SK-N-SH (cell line): ENCODE measurements at regions not wholly inside any gene's neighbourhood (a gene's known extent, or its start where the extent isn't known, plus 50 kb on each side); places are given as distances from the start of the nearest gene placed in this dataset.

ENCODE experiments used
- CTCF ChIA-PET: fragments of 300-600, 350-600 bp; formaldehyde crosslinking; extraction: SDS; loops from one replicate; lab custom pipeline; 2021; lab: Yijun Ruan, JAX
- POLR2A ChIA-PET: fragments of 350-600 bp; sonication (Branson Sonifier 250); formaldehyde crosslinking; extraction: SDS; loops from one replicate; lab custom pipeline; 2020; ENCODE audit warnings: antibody characterized with exemption, inconsistent platforms; lab: Yijun Ruan, JAX
- DNase-seq: peaks from one replicate; pipeline ENCODE4 v3.0.0; 2012
- H2AFZ ChIP-seq: fragments of 200-600 bp; sonication (generic); 2 replicates; pipeline ENCODE4 v1.8.1; 2016; ENCODE audit warnings: antibody characterized with exemption, mild to moderate bottlenecking, low read depth
- H3F3A ChIP-seq: fragments of 200-600 bp; sonication (generic); replicated peaks from 2 replicates; pipeline ENCODE3; 2016; ENCODE audit warnings: antibody characterized with exemption, mild to moderate bottlenecking; ENCODE audit not compliant: insufficient read depth
- H3K27ac ChIP-seq, 2 experiments: fragments of 200-500 bp in 1 of 2; fragments of 200-600 bp in 1 of 2; sonication (Bioruptor generic) in 1 of 2; sonication (generic), shearing (Covaris generic) in 1 of 2; 2 replicates each; pipeline versions ENCODE4 v1.5.1 to v1.6.1; 2014 to 2016; ENCODE audit warnings: low read depth in 2 of 2, inconsistent platforms in 1 of 2, low read length in 1 of 2, mild to moderate bottlenecking in 1 of 2, mixed read lengths in 1 of 2
- H3K27me3 ChIP-seq: fragments of 200-600 bp; sonication (generic), shearing (Covaris generic); 2 replicates; pipeline ENCODE4 v1.6.1; 2016; ENCODE audit warnings: mixed run types; ENCODE audit not compliant: insufficient read depth
- H3K36me3 ChIP-seq, 2 experiments: fragments of 200-500 bp in 1 of 2; fragments of 200-600 bp in 1 of 2; sonication (Bioruptor generic) in 1 of 2; sonication (generic) in 1 of 2; replicated peaks in 1 of 2; 2 replicates each; pipeline versions ENCODE3 to v1.5.1; 2014 to 2016; ENCODE audit warnings: low read length in 1 of 2, mild to moderate bottlenecking in 1 of 2; ENCODE audit not compliant: insufficient read depth in 2 of 2, control insufficient read depth in 1 of 2
- H3K4me1 ChIP-seq, 2 experiments: fragments of 200-500 bp in 1 of 2; fragments of 200-600 bp in 1 of 2; sonication (Bioruptor generic) in 1 of 2; sonication (generic), shearing (Covaris generic) in 1 of 2; 2 replicates each; pipeline versions ENCODE4 v1.5.1 to v1.6.1; 2014 to 2016; ENCODE audit warnings: low read depth in 1 of 2, low read length in 1 of 2, mixed run types in 1 of 2; ENCODE audit not compliant: insufficient read depth in 2 of 2, control insufficient read depth in 1 of 2
- H3K4me2 ChIP-seq: fragments of 200-600 bp; sonication (generic), shearing (Covaris generic); 2 replicates; pipeline ENCODE4 v1.6.1; 2017; ENCODE audit warnings: mixed run types
- H3K4me3 ChIP-seq, 2 experiments: fragments of 200-500 bp in 1 of 2; fragments of 200-600 bp in 1 of 2; sonication (Bioruptor generic) in 1 of 2; sonication (generic), shearing (Covaris generic) in 1 of 2; 2 replicates each; pipeline versions ENCODE4 v1.5.1 to v1.8.1; 2014 to 2016; ENCODE audit warnings: low read depth in 2 of 2, inconsistent platforms in 1 of 2, low read length in 1 of 2, mild to moderate bottlenecking in 1 of 2, mixed read lengths in 1 of 2, moderate library complexity in 1 of 2
- H3K79me2 ChIP-seq: fragments of 200-600 bp; sonication (generic); 2 replicates; pipeline ENCODE4 v1.8.1; 2017; ENCODE audit warnings: mild to moderate bottlenecking; ENCODE audit not compliant: insufficient read depth
- H3K9ac ChIP-seq: fragments of 200-600 bp; sonication (generic); 2 replicates; pipeline ENCODE4 v1.6.1; 2017; ENCODE audit warnings: mixed run types
- H3K9me2 ChIP-seq: fragments of 200-600 bp; sonication (generic); 2 replicates; pipeline ENCODE4 v1.6.1; 2017; ENCODE audit warnings: mixed run types
- H3K9me3 ChIP-seq: fragments of 200-600 bp; sonication (generic); 2 replicates; pipeline ENCODE4 v1.6.1; 2017; ENCODE audit warnings: mixed run types, mild to moderate bottlenecking, moderate library complexity
- H4K20me1 ChIP-seq: fragments of 200-600 bp; sonication (generic); 2 replicates; pipeline ENCODE4 v1.6.1; 2017; ENCODE audit warnings: mild to moderate bottlenecking, mixed run types; ENCODE audit not compliant: insufficient read depth
- CHD2 ChIP-seq: fragments of 150-350 bp; IDR thresholded peaks from 2 replicates; pipeline ENCODE4 v1.6.1; 2018; ENCODE audit warnings: low read length; ENCODE audit not compliant: partially characterized antibody
- FOXJ3 ChIP-seq: sonication (generic); formaldehyde crosslinking; IDR thresholded peaks from 2 replicates; pipeline ENCODE4 v1.5.1; 2020; ENCODE audit warnings: mild to moderate bottlenecking, missing genetic modification reagents
- GABPA ChIP-seq: IDR thresholded peaks from 2 replicates; pipeline ENCODE4 v1.4.0; 2012; ENCODE audit warnings: low read depth, mild to moderate bottlenecking
- MEF2A ChIP-seq: IDR thresholded peaks from 2 replicates; pipeline ENCODE4 v1.4.0; 2012; ENCODE audit warnings: low read depth, borderline replicate concordance
- MXI1 ChIP-seq: IDR thresholded peaks from 2 replicates; pipeline ENCODE4 v1.6.1; 2012; ENCODE audit warnings: mild to moderate bottlenecking, low read depth, low read length, improper control_type of control experiment
- NFIC ChIP-seq: IDR thresholded peaks from 2 replicates; pipeline ENCODE4 v1.4.0; 2012; ENCODE audit warnings: borderline replicate concordance
- NRF1 ChIP-seq: IDR thresholded peaks from 2 replicates; pipeline ENCODE4 v1.6.1; 2012; ENCODE audit warnings: low read depth, mild to moderate bottlenecking, low read length
- PBX3 ChIP-seq: IDR thresholded peaks from 2 replicates; pipeline ENCODE4; 2012
- POLR2AphosphoS5 ChIP-seq: IDR thresholded peaks from 2 replicates; pipeline ENCODE4 v1.6.1; 2012; ENCODE audit warnings: low read depth, low read length
- RCOR1 ChIP-seq: fragments of 150-350 bp; IDR thresholded peaks from 2 replicates; pipeline ENCODE4 v1.6.1; 2017; ENCODE audit warnings: antibody characterized with exemption, low read length
- RFX5 ChIP-seq: IDR thresholded peaks from 2 replicates; pipeline ENCODE4 v1.6.1; 2012; ENCODE audit warnings: mild to moderate bottlenecking, improper control_type of control experiment, low read length
- SIN3A ChIP-seq: IDR thresholded peaks from 2 replicates; pipeline ENCODE4 v1.6.1; 2012; ENCODE audit warnings: low read depth, mild to moderate bottlenecking, low read length, moderate library complexity, borderline replicate concordance
- SMC3 ChIP-seq: IDR thresholded peaks from 2 replicates; pipeline ENCODE4 v1.6.1; 2012; ENCODE audit warnings: low read depth, low read length, improper control_type of control experiment
- TAF1 ChIP-seq: IDR thresholded peaks from 2 replicates; pipeline ENCODE4 v1.6.1; 2012; ENCODE audit warnings: low read depth, mild to moderate bottlenecking, low read length, moderate library complexity, borderline replicate concordance
- TEAD4 ChIP-seq: IDR thresholded peaks from 2 replicates; pipeline ENCODE4 v1.4.0; 2012; ENCODE audit warnings: mild to moderate bottlenecking, borderline replicate concordance; ENCODE audit not compliant: insufficient read depth
- USF1 ChIP-seq: IDR thresholded peaks from 2 replicates; pipeline ENCODE4 v1.4.0; 2012; ENCODE audit warnings: low read depth, borderline replicate concordance
- WGBS: methylation state at CpG from one replicate; pipeline ENCODE4 v1.1.6; 2017; ENCODE audit warnings: low lambda C conversion rate; 5-methylcytosine and 5-hydroxymethylcytosine counted together
- TF ChIP-seq, protein P1 (sequence below): fragments of 200-600 bp; sonication (generic); IDR thresholded peaks from 2 replicates; pipeline ENCODE4 v1.6.1; 2017; ENCODE audit warnings: antibody characterized with exemption, mild to moderate bottlenecking, moderate library complexity
- TF ChIP-seq, protein P2 (sequence below): fragments of 150-350 bp; IDR thresholded peaks from 2 replicates; pipeline ENCODE4 v1.6.1; 2016; ENCODE audit warnings: mild to moderate bottlenecking, low read depth, low read length
- TF ChIP-seq, protein P3 (sequence below): fragments of 150-350 bp; IDR thresholded peaks from 2 replicates; pipeline ENCODE4 v1.6.1; 2017; ENCODE audit warnings: antibody characterized with exemption, low read length, low read depth, borderline replicate concordance
- TF ChIP-seq, protein P4 (sequence below): IDR thresholded peaks from 2 replicates; pipeline ENCODE4 v1.4.0; 2012; ENCODE audit warnings: low read depth, borderline replicate concordance

- TF ChIP-seq MEF2A (no peak), USF1 (no peak), TAF1 (no peak), SMC3 (no peak), RFX5 (no peak), PBX3 (no peak), MXI1 (no peak), CHD2 (no peak), GABPA (no peak)
- TF ChIP-seq, protein P1, sequence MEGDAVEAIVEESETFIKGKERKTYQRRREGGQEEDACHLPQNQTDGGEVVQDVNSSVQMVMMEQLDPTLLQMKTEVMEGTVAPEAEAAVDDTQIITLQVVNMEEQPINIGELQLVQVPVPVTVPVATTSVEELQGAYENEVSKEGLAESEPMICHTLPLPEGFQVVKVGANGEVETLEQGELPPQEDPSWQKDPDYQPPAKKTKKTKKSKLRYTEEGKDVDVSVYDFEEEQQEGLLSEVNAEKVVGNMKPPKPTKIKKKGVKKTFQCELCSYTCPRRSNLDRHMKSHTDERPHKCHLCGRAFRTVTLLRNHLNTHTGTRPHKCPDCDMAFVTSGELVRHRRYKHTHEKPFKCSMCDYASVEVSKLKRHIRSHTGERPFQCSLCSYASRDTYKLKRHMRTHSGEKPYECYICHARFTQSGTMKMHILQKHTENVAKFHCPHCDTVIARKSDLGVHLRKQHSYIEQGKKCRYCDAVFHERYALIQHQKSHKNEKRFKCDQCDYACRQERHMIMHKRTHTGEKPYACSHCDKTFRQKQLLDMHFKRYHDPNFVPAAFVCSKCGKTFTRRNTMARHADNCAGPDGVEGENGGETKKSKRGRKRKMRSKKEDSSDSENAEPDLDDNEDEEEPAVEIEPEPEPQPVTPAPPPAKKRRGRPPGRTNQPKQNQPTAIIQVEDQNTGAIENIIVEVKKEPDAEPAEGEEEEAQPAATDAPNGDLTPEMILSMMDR, result no peak
- TF ChIP-seq, protein P2, sequence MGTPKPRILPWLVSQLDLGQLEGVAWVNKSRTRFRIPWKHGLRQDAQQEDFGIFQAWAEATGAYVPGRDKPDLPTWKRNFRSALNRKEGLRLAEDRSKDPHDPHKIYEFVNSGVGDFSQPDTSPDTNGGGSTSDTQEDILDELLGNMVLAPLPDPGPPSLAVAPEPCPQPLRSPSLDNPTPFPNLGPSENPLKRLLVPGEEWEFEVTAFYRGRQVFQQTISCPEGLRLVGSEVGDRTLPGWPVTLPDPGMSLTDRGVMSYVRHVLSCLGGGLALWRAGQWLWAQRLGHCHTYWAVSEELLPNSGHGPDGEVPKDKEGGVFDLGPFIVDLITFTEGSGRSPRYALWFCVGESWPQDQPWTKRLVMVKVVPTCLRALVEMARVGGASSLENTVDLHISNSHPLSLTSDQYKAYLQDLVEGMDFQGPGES, result no peak
Measured at GRCh38 chr9:81397481-81398381, 291.6 kb downstream of the TLE1 start (continued).

DNA sequence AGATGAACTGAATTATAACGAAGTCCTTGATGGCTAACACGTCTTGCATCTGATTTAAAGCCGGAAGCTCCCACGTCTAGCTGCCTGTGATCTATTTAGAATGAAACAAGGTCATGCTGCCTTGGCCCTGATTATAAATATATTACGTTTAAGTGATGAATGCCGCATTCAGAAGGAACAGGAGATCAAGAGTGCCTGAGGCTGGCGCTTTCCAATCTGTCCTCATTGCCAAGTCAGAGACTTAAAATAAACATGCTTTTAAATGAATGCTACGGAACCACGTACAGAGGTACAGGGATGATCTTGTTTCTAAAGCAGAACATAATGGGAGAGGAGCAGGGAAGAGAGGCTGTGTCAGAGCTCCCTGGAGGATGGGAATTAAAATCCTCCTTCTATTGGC, 292.8 kb downstream of the TLE1 start:
- no peak for TF ChIP-seq SIN3A
- no peak for TF ChIP-seq MXI1
- TF ChIP-seq POLR2AphosphoS5, result no peak
- TF ChIP-seq, protein P2, result no peak
- no peak for TF ChIP-seq RCOR1
- TF ChIP-seq NRF1, result no peak
- TF ChIP-seq RFX5, result no peak
- no peak for TF ChIP-seq TEAD4
- TF ChIP-seq NFIC, result no peak
- TF ChIP-seq FOXJ3 (CRISPR knock-in tag), result no peak
- no peak for TF ChIP-seq TAF1
- TF ChIP-seq, protein P3, sequence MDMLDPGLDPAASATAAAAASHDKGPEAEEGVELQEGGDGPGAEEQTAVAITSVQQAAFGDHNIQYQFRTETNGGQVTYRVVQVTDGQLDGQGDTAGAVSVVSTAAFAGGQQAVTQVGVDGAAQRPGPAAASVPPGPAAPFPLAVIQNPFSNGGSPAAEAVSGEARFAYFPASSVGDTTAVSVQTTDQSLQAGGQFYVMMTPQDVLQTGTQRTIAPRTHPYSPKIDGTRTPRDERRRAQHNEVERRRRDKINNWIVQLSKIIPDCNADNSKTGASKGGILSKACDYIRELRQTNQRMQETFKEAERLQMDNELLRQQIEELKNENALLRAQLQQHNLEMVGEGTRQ, result no peak
- TF ChIP-seq, protein P4, sequence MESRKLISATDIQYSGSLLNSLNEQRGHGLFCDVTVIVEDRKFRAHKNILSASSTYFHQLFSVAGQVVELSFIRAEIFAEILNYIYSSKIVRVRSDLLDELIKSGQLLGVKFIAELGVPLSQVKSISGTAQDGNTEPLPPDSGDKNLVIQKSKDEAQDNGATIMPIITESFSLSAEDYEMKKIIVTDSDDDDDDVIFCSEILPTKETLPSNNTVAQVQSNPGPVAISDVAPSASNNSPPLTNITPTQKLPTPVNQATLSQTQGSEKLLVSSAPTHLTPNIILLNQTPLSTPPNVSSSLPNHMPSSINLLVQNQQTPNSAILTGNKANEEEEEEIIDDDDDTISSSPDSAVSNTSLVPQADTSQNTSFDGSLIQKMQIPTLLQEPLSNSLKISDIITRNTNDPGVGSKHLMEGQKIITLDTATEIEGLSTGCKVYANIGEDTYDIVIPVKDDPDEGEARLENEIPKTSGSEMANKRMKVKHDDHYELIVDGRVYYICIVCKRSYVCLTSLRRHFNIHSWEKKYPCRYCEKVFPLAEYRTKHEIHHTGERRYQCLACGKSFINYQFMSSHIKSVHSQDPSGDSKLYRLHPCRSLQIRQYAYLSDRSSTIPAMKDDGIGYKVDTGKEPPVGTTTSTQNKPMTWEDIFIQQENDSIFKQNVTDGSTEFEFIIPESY, result no peak
- TF ChIP-seq, all 33 proteins: peak for 0
- no peak overlapping the region for H2AFZ ChIP-seq

More for the DNA sequence above, 292.8 kb downstream of the TLE1 start:
- no peaks in the 10 kb centered on the region for H3K27me3 ChIP-seq
- H3K27ac ChIP-seq, result no peak overlapping the region
- H3K4me2 ChIP-seq, result no peak overlapping the region
- H3K9me2 ChIP-seq, result no peaks in the 10 kb centered on the region
- no peak overlapping the region for H3K4me3 ChIP-seq
- no peaks in the 10 kb centered on the region for H3F3A ChIP-seq
- CTCF ChIA-PET, result no interaction called here
- DNase-seq, result no peak
- H3K79me2 ChIP-seq, result no peaks in the 10 kb centered on the region
- no peaks in the 10 kb centered on the region for H4K20me1 ChIP-seq
- H3K9ac ChIP-seq, result no peak overlapping the region
- H3K9me3 ChIP-seq, result no peaks in the 10 kb centered on the region
- POLR2A ChIA-PET, result no interaction called here
- WGBS, result 79% methylated on average over 9 of the region's 9 CpGs
- H3K36me3 ChIP-seq, result no peaks in the 10 kb centered on the region
- peaks cover 0 to 6% of the 10 kb centered on the region in 2 experiments; a peak in 2 of 4 replicates for H3K4me1 ChIP-seq
